HepG2 (cell line): ENCODE measurements at regions not wholly inside any gene's neighbourhood (a gene's known extent, or its start where the extent isn't known, plus 50 kb on each side); places are given as distances from the start of the nearest gene placed in this dataset.

Source experiments
- ATAC-seq: fragments of 200-7000 bp; cut with Tn5 transposase; 3 replicates; pipeline ENCODE4 v1.9.1; 2020; ENCODE audit warnings: mild to moderate bottlenecking, moderate library complexity
- BruUV-seq: library from RNA; stranded (reverse); fragments of 400-500 nt; replicated peaks from 2 replicates; lab custom pipeline; 2021; lab: Mats Ljungman, UMichigan
- CTCF ChIA-PET: fragments of 300-600 bp; formaldehyde crosslinking; extraction: SDS; loops from one replicate; lab custom pipeline; 2021; ENCODE audit warnings: low total read pairs, inconsistent platforms, low intra/inter-chr PET ratio; lab: Yijun Ruan, JAX
- POLR2A ChIA-PET: fragments of 350-600 bp; sonication (Branson Sonifier 250); formaldehyde crosslinking; loops from one replicate; lab custom pipeline; 2020; ENCODE audit warnings: antibody characterized with exemption, inconsistent platforms; lab: Yijun Ruan, JAX
- DNase-seq: peaks from one replicate; pipeline ENCODE4 v3.0.0-alpha.2; 2015; ENCODE audit warnings: low spot score
- FAIRE-seq: peaks from 3 replicates; lab custom pipeline; 2011; peaks lifted over from hg19 to GRCh38; lab: Jason Lieb, UNC
- H2AFZ ChIP-seq: one replicate; pipeline ENCODE4 v1.6.1; 2011; ENCODE audit warnings: low read length, inconsistent platforms
- H3K27ac ChIP-seq: fragments of 300-600 bp; 3 replicates; pipeline ENCODE4 v1.8.0; 2011; ENCODE audit warnings: mixed run types, mild to moderate bottlenecking, mixed read lengths, low read length, inconsistent platforms; ENCODE audit not compliant: insufficient read depth; ENCODE audit errors: extremely low read length
- H3K27me3 ChIP-seq, 2 experiments: fragments of 200-600 bp in 1 of 2; 2 replicates in 1 of 2; 3 replicates in 1 of 2; pipeline versions ENCODE4 v1.6.0 to v1.8.0; 2011; ENCODE audit warnings: low read length in 2 of 2, mild to moderate bottlenecking in 2 of 2, moderate library complexity in 2 of 2, inconsistent platforms in 1 of 2; ENCODE audit not compliant: insufficient read depth in 2 of 2, control insufficient read depth in 1 of 2
- H3K36me3 ChIP-seq, 2 experiments: fragments of 200-600 bp in 1 of 2; replicated peaks in 1 of 2; 2 replicates in 1 of 2; 3 replicates in 1 of 2; pipeline versions ENCODE4 v1.5.1 to v1.8.0; 2011; ENCODE audit warnings: low read length in 2 of 2, inconsistent platforms in 1 of 2; ENCODE audit not compliant: insufficient read depth in 2 of 2, control insufficient read depth in 1 of 2
- H3K4me1 ChIP-seq: 2 replicates; pipeline ENCODE4 v1.5.1; 2012; ENCODE audit warnings: low read length, inconsistent platforms; ENCODE audit not compliant: insufficient read depth
- H3K4me2 ChIP-seq: 2 replicates; pipeline ENCODE4 v1.6.0; 2011; ENCODE audit warnings: low read depth, low read length, inconsistent platforms
- H3K4me3 ChIP-seq, 3 experiments: fragments of 200-600 bp in 1 of 3; sonication (generic), shearing (Covaris generic) in 1 of 3; replicated peaks in 1 of 3; 2 replicates each; pipeline ENCODE4 v1.5.1; 2011 to 2016; ENCODE audit warnings: low read length in 3 of 3, inconsistent platforms in 2 of 3, low read depth in 2 of 3, mild to moderate bottlenecking in 2 of 3, control low read depth in 1 of 3, mixed read lengths in 1 of 3; ENCODE audit not compliant: insufficient read depth in 1 of 3
- H3K79me2 ChIP-seq: one replicate; pipeline ENCODE4 v1.6.1; 2011; ENCODE audit warnings: low read length, inconsistent platforms; ENCODE audit not compliant: insufficient read depth
- H3K9ac ChIP-seq: 2 replicates; pipeline ENCODE4 v1.6.0; 2011; ENCODE audit warnings: mild to moderate bottlenecking, low read depth, low read length, inconsistent platforms; ENCODE audit not compliant: insufficient read depth
- H3K9me3 ChIP-seq: 2 replicates; pipeline ENCODE4 v1.5.1; 2012; ENCODE audit warnings: mild to moderate bottlenecking, low read length
- H4K20me1 ChIP-seq: 2 replicates; pipeline ENCODE4 v1.6.0; 2011; ENCODE audit warnings: inconsistent platforms, mild to moderate bottlenecking, low read length, moderate library complexity; ENCODE audit not compliant: insufficient read depth
- HMGXB3 ChIP-seq: sonication (generic); formaldehyde crosslinking; IDR thresholded peaks from 2 replicates; pipeline ENCODE4 v1.4.0; 2020; ENCODE audit warnings: missing genetic modification reagents, borderline replicate concordance
- TBP ChIP-seq: sonication (generic); formaldehyde crosslinking; IDR thresholded peaks from 2 replicates; pipeline ENCODE4 v1.5.0; 2020; ENCODE audit warnings: missing genetic modification reagents
- ZBTB39 ChIP-seq: sonication (generic); formaldehyde crosslinking; IDR thresholded peaks from 2 replicates; pipeline ENCODE4 v1.5.0; 2020; ENCODE audit warnings: missing genetic modification reagents
- ZFX ChIP-seq: sonication (generic); formaldehyde crosslinking; IDR thresholded peaks from 2 replicates; pipeline ENCODE4 v1.4.0; 2020; ENCODE audit warnings: mild to moderate bottlenecking, low read depth, missing genetic modification reagents, moderate library complexity
- ZHX1 ChIP-seq: sonication (generic); formaldehyde crosslinking; IDR thresholded peaks from 2 replicates; pipeline ENCODE4 v1.8.1; 2022; ENCODE audit warnings: low read depth, mild to moderate bottlenecking, missing genetic modification reagents
- ZNF207 ChIP-seq: fragments of 450-650 bp; IDR thresholded peaks from 2 replicates; pipeline ENCODE4 v1.6.1; 2016; ENCODE audit warnings: antibody characterized with exemption, borderline replicate concordance
- ZNF367 ChIP-seq: sonication (generic); formaldehyde crosslinking; IDR thresholded peaks from 2 replicates; pipeline ENCODE4 v1.4.0; 2020; ENCODE audit warnings: missing genetic modification reagents, borderline replicate concordance
- ZNF740 ChIP-seq: sonication (generic); formaldehyde crosslinking; IDR thresholded peaks from 2 replicates; pipeline ENCODE4 v1.4.0; 2020; ENCODE audit warnings: missing genetic modification reagents
- WGBS: methylation state at CpG from one replicate; pipeline ENCODE4 v1.1.6; 2017; ENCODE audit warnings: low lambda C conversion rate; 5-methylcytosine and 5-hydroxymethylcytosine counted together
- in situ Hi-C: cut with HindIII; loops from 2 replicates; pipeline ENCODE4 v1.10.0; 2017; ENCODE audit warnings: low pct_unique_long_range_greater_than_20kb; ENCODE audit not compliant: extremely low pct_ligation_motif_present
- intact Hi-C: fragments of 100-400 bp; cut with micrococcal nuclease; formaldehyde crosslinking; loops from one replicate; pipeline ENCODE4 v1.10.0; 2022; ENCODE audit not compliant: unreplicated experiment

- POLR2A ChIA-PET, result no interaction called here
- WGBS, result 31% methylated on average over 3 of the region's 4 CpGs
- no peak overlapping the region for H3K4me2 ChIP-seq
- FAIRE-seq, result no peak
- H3K36me3 ChIP-seq, result no peaks in the 10 kb centered on the region
- CTCF ChIA-PET, result no interaction called here
- ATAC-seq, result no peak
- H3K4me1 ChIP-seq, result no peaks in the 10 kb centered on the region
- intact Hi-C loops, result no loop called here
- no peaks in the 10 kb centered on the region for H3K79me2 ChIP-seq
- no peak overlapping the region for H3K27ac ChIP-seq
- no peak overlapping the region for H2AFZ ChIP-seq
- no peaks in the 10 kb centered on the region for H3K9me3 ChIP-seq
- no peak overlapping the region for H3K4me3 ChIP-seq
- in situ Hi-C loops, result no loop called here
- H3K9ac ChIP-seq, result no peak overlapping the region
- BruUV-seq, result no TSS peak
- no peak for DNase-seq
- no peaks in the 10 kb centered on the region for H4K20me1 ChIP-seq
- TF ChIP-seq ZNF207 (no peak), ZNF367 (CRISPR knock-in tag) (no peak), ZBTB39 (CRISPR knock-in tag) (no peak), ZFX (CRISPR knock-in tag) (no peak), HMGXB3 (CRISPR knock-in tag) (no peak), TBP (CRISPR knock-in tag) (no peak), ZNF740 (CRISPR knock-in tag) (no peak), ZHX1 (CRISPR knock-in tag) (no peak)
- peaks cover 0 to 11% of the 10 kb centered on the region in 2 experiments; a peak in 2 of 5 replicates for H3K27me3 ChIP-seq
These were observed 69.5 kb upstream of the TCL1B start for GRCh38 chr14:95616745-95617144.
